HEK293 (cell line): ENCODE measurements at regions not wholly inside any gene's neighbourhood (a gene's known extent, or its start where the extent isn't known, plus 50 kb on each side); places are given as distances from the start of the nearest gene placed in this dataset.

ENCODE experiments used
- ATF2 ChIP-seq: fragments of 450-650 bp; formaldehyde crosslinking; IDR thresholded peaks from 2 replicates; pipeline ENCODE4 v1.5.1; 2016; ENCODE audit warnings: missing biosample characterization, missing genetic modification characterization, low read depth
- BCL11A ChIP-seq: fragments of 450-650 bp; formaldehyde crosslinking; IDR thresholded peaks from 2 replicates; pipeline ENCODE4 v1.5.1; 2016; ENCODE audit warnings: low read depth, missing biosample characterization, missing genetic modification characterization
- BCL11B ChIP-seq: fragments of 450-650 bp; formaldehyde crosslinking; IDR thresholded peaks from 2 replicates; pipeline ENCODE4 v1.5.1; 2016; ENCODE audit warnings: low read depth, missing biosample characterization, missing genetic modification characterization
- GLIS2 ChIP-seq: fragments of 450-650 bp; formaldehyde crosslinking; IDR thresholded peaks from 2 replicates; pipeline ENCODE4 v1.5.1; 2016; ENCODE audit warnings: missing biosample characterization, missing genetic modification characterization
- IKZF3 ChIP-seq: fragments of 450-650 bp; IDR thresholded peaks from 2 replicates; pipeline ENCODE4 v1.5.0; 2018; ENCODE audit warnings: missing biosample characterization, mild to moderate bottlenecking, missing genetic modification characterization, moderate library complexity
- INSM2 ChIP-seq: fragments of 450-650 bp; formaldehyde crosslinking; IDR thresholded peaks from 2 replicates; pipeline ENCODE4 v1.5.1; 2016; ENCODE audit warnings: missing biosample characterization, missing genetic modification characterization
- KLF16 ChIP-seq: fragments of 450-650 bp; formaldehyde crosslinking; IDR thresholded peaks from 2 replicates; pipeline ENCODE4 v1.5.1; 2017; ENCODE audit warnings: missing biosample characterization, missing genetic modification characterization
- MYNN ChIP-seq: fragments of 450-650 bp; formaldehyde crosslinking; IDR thresholded peaks from 2 replicates; pipeline ENCODE4 v1.5.1; 2016; ENCODE audit warnings: missing biosample characterization, missing genetic modification characterization, borderline replicate concordance
- RBAK ChIP-seq: fragments of 450-650 bp; formaldehyde crosslinking; IDR thresholded peaks from 2 replicates; pipeline ENCODE4 v1.5.1; 2016; ENCODE audit warnings: missing biosample characterization, missing genetic modification characterization
- SETDB1 ChIP-seq: IDR thresholded peaks from one replicate; pipeline ENCODE4 v1.6.1; 2017; ENCODE audit warnings: mild to moderate bottlenecking, low read length, moderate library complexity, mixed read lengths; ENCODE audit not compliant: insufficient read length
- SP2 ChIP-seq: fragments of 450-650 bp; formaldehyde crosslinking; IDR thresholded peaks from 2 replicates; pipeline ENCODE4 v1.5.1; 2016; ENCODE audit warnings: missing biosample characterization, missing genetic modification characterization
- ZBTB8A ChIP-seq: fragments of 450-650 bp; formaldehyde crosslinking; IDR thresholded peaks from 2 replicates; pipeline ENCODE4 v1.5.1; 2016; ENCODE audit warnings: missing biosample characterization, missing genetic modification characterization
- ZFP3 ChIP-seq: fragments of 450-650 bp; formaldehyde crosslinking; IDR thresholded peaks from 2 replicates; pipeline ENCODE4 v1.5.1; 2016; ENCODE audit warnings: low read depth, missing biosample characterization, missing genetic modification characterization
- ZFP41 ChIP-seq: fragments of 450-650 bp; formaldehyde crosslinking; IDR thresholded peaks from 2 replicates; pipeline ENCODE4 v1.5.1; 2016; ENCODE audit warnings: missing biosample characterization, missing genetic modification characterization, borderline replicate concordance
- ZNF10 ChIP-seq: fragments of 450-650 bp; formaldehyde crosslinking; IDR thresholded peaks from 2 replicates; pipeline ENCODE4 v1.5.1; 2017; ENCODE audit warnings: missing biosample characterization, missing genetic modification characterization
- ZNF112 ChIP-seq: fragments of 450-650 bp; formaldehyde crosslinking; IDR thresholded peaks from 2 replicates; pipeline ENCODE4 v1.5.0; 2017; ENCODE audit warnings: missing biosample characterization, missing genetic modification characterization
- ZNF114 ChIP-seq: fragments of 450-650 bp; formaldehyde crosslinking; IDR thresholded peaks from 2 replicates; pipeline ENCODE4 v1.5.0; 2017; ENCODE audit warnings: missing biosample characterization, missing genetic modification characterization
- ZNF155 ChIP-seq: fragments of 450-650 bp; formaldehyde crosslinking; IDR thresholded peaks from 2 replicates; pipeline ENCODE4 v1.5.1; 2016; ENCODE audit warnings: missing biosample characterization, missing genetic modification characterization
- ZNF175 ChIP-seq: fragments of 450-650 bp; formaldehyde crosslinking; IDR thresholded peaks from 2 replicates; pipeline ENCODE4 v1.5.1; 2016; ENCODE audit warnings: missing biosample characterization, missing genetic modification characterization
- ZNF211 ChIP-seq: fragments of 450-650 bp; formaldehyde crosslinking; IDR thresholded peaks from 2 replicates; pipeline ENCODE4 v1.5.1; 2016; ENCODE audit warnings: low read depth, missing biosample characterization, missing genetic modification characterization
- ZNF223 ChIP-seq: fragments of 450-650 bp; formaldehyde crosslinking; IDR thresholded peaks from 2 replicates; pipeline ENCODE4 v1.5.1; 2016; ENCODE audit warnings: missing biosample characterization, missing genetic modification characterization
- ZNF394 ChIP-seq: fragments of 450-650 bp; formaldehyde crosslinking; IDR thresholded peaks from 2 replicates; pipeline ENCODE4 v1.5.1; 2016; ENCODE audit warnings: missing biosample characterization, missing genetic modification characterization, mild to moderate bottlenecking, moderate library complexity, borderline replicate concordance
- ZNF555 ChIP-seq: fragments of 450-650 bp; formaldehyde crosslinking; conservative IDR thresholded peaks from 2 replicates; pipeline ENCODE4 v1.5.1; 2017; ENCODE audit warnings: missing biosample characterization, mild to moderate bottlenecking, missing genetic modification characterization, inconsistent platforms
- ZNF580 ChIP-seq: fragments of 450-650 bp; formaldehyde crosslinking; IDR thresholded peaks from 2 replicates; pipeline ENCODE4 v1.5.1; 2016; ENCODE audit warnings: missing biosample characterization, missing genetic modification characterization
- ZNF621 ChIP-seq: fragments of 450-650 bp; formaldehyde crosslinking; IDR thresholded peaks from 2 replicates; pipeline ENCODE4 v1.5.1; 2017; ENCODE audit warnings: missing biosample characterization, missing genetic modification characterization
- ZNF626 ChIP-seq: fragments of 450-650 bp; sonication (Bioruptor Pico); formaldehyde crosslinking; IDR thresholded peaks from 2 replicates; pipeline ENCODE4 v1.5.1; 2018; ENCODE audit warnings: missing biosample characterization, missing genetic modification characterization, inconsistent platforms
- ZNF629 ChIP-seq: fragments of 450-650 bp; formaldehyde crosslinking; IDR thresholded peaks from 2 replicates; pipeline ENCODE4 v1.5.1; 2017; ENCODE audit warnings: missing biosample characterization, missing genetic modification characterization
- ZNF654 ChIP-seq: fragments of 450-650 bp; formaldehyde crosslinking; IDR thresholded peaks from 2 replicates; pipeline ENCODE4 v1.5.1; 2016; ENCODE audit warnings: low read depth, missing biosample characterization, missing genetic modification characterization
- ZNF791 ChIP-seq: fragments of 450-650 bp; formaldehyde crosslinking; IDR thresholded peaks from 2 replicates; pipeline ENCODE4 v1.5.1; 2016; ENCODE audit warnings: missing biosample characterization, missing genetic modification characterization
- ZSCAN18 ChIP-seq: fragments of 450-650 bp; formaldehyde crosslinking; IDR thresholded peaks from 2 replicates; pipeline ENCODE4 v1.5.1; 2016; ENCODE audit warnings: missing biosample characterization, missing genetic modification characterization
- TF ChIP-seq, protein P1 (sequence below): fragments of 450-650 bp; formaldehyde crosslinking; IDR thresholded peaks from 2 replicates; pipeline ENCODE4 v1.5.1; 2016; ENCODE audit warnings: missing biosample characterization, missing genetic modification characterization

- TF ChIP-seq BCL11B (tag by site-specific recombination): peak; percentile 69; the same call in 1 of the 2 replicates
- peak; percentile 12 for TF ChIP-seq ZNF654 (tag by site-specific recombination)
- no peak for TF ChIP-seq ZNF114 (tag by site-specific recombination)
- peak; percentile 92 for TF ChIP-seq ZBTB8A
- TF ChIP-seq SP2 (tag by site-specific recombination): peak; percentile 32; the same call in 1 of the 2 replicates
- no peak for TF ChIP-seq ZNF223 (tag by site-specific recombination)
- TF ChIP-seq KLF16 (tag by site-specific recombination): no peak
- no peak for TF ChIP-seq ZNF621
- TF ChIP-seq ZNF626: no peak
- TF ChIP-seq, protein P1, sequence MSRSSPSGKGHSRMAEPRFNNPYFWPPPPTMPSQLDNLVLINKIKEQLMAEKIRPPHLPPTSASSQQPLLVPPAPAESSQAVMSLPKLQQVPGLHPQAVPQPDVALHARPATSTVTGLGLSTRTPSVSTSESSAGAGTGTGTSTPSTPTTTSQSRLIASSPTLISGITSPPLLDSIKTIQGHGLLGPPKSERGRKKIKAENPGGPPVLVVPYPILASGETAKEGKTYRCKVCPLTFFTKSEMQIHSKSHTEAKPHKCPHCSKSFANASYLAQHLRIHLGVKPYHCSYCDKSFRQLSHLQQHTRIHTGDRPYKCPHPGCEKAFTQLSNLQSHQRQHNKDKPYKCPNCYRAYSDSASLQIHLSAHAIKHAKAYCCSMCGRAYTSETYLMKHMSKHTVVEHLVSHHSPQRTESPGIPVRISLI (tag by site-specific recombination): no peak
- peak; percentile 46; the same call in 1 of the 2 replicates for TF ChIP-seq GLIS2 (tag by site-specific recombination)
- peak; percentile 79 for TF ChIP-seq ZNF629 (tag by site-specific recombination)
- TF ChIP-seq ZNF112: no peak
- TF ChIP-seq ZNF10: peak; percentile 41; the same call in 1 of the 2 replicates
- no peak for TF ChIP-seq ZNF155 (tag by site-specific recombination)
- no peak for TF ChIP-seq ZFP3 (tag by site-specific recombination)
- no peak for TF ChIP-seq ZFP41 (tag by site-specific recombination)
- 0 out of 2 replicates have a peak, but pooled peaks have one; percentile 31 for TF ChIP-seq ZNF580
- TF ChIP-seq BCL11A (tag by site-specific recombination): peak; percentile 99
- no peak for TF ChIP-seq ZNF555 (tag by site-specific recombination)
- no peak for TF ChIP-seq RBAK (tag by site-specific recombination)
- TF ChIP-seq INSM2: peak; percentile 70
- TF ChIP-seq IKZF3 (tag by site-specific recombination): peak; percentile 100
- no peak for TF ChIP-seq ZNF791 (tag by site-specific recombination)
- TF ChIP-seq SETDB1: peak; percentile 18
- peak; percentile 82 for TF ChIP-seq ZNF394 (tag by site-specific recombination)
- TF ChIP-seq ATF2: no peak
- TF ChIP-seq ZNF211 (tag by site-specific recombination): no peak
- TF ChIP-seq MYNN: 0 out of 2 replicates have a peak, but pooled peaks have one; percentile 61
- no peak for TF ChIP-seq ZSCAN18
- TF ChIP-seq ZNF175 (tag by site-specific recombination): no peak
Observed at GRCh38 chr6:27684264-27685211, 211.6 kb upstream of the ZNF184 start (continued).
